Chondrocyte (in vitro differentiated cells): ENCODE measurements at regions not wholly inside any gene's neighbourhood (a gene's known extent, or its start where the extent isn't known, plus 50 kb on each side); places are given as distances from the start of the nearest gene placed in this dataset.

ENCODE experiments used
- DNase-seq: peaks from one replicate; pipeline ENCODE4 v3.0.0; 2021; ENCODE audit warnings: mixed read lengths, low spot score
- H3K27ac Mint-ChIP-seq: one replicate; pipeline ENCODE4 v1.8.0; 2021; ENCODE audit warnings: mild to moderate bottlenecking, moderate library complexity, mixed read lengths; ENCODE audit not compliant: unreplicated experiment
- H3K27me3 Mint-ChIP-seq: 2 replicates; pipeline ENCODE4 v1.8.0; 2021; ENCODE audit warnings: low read depth, mixed read lengths
- H3K36me3 Mint-ChIP-seq: 2 replicates; pipeline ENCODE4 v1.8.0; 2021; ENCODE audit warnings: low read depth, mixed read lengths
- H3K4me1 Mint-ChIP-seq: 2 replicates; pipeline ENCODE4 v1.8.0; 2021; ENCODE audit warnings: low read depth, mild to moderate bottlenecking, mixed read lengths
- H3K4me3 Mint-ChIP-seq: one replicate; pipeline ENCODE4 v1.8.0; 2021; ENCODE audit warnings: mild to moderate bottlenecking, moderate library complexity, mixed read lengths; ENCODE audit not compliant: unreplicated experiment
- H3K9me3 Mint-ChIP-seq: 2 replicates; pipeline ENCODE4 v1.8.0; 2021; ENCODE audit warnings: low read depth, mixed read lengths
- CTCF ChIP-seq: fragments of 200-600 bp; sonication (generic); IDR thresholded peaks from 2 replicates; pipeline ENCODE4 v1.5.0; 2021; ENCODE audit warnings: antibody characterized with exemption, mild to moderate bottlenecking, moderate library complexity

GRCh38 chr11:56885177-56885576, 103.5 kb upstream of the OR5AK2 start:
- H3K9me3 Mint-ChIP-seq = no peaks in the 10 kb centered on the region
- no peak overlapping the region for H3K27ac Mint-ChIP-seq
- H3K36me3 Mint-ChIP-seq = no peaks in the 10 kb centered on the region
- no peaks in the 10 kb centered on the region for H3K4me1 Mint-ChIP-seq
- no peak for DNase-seq
- H3K4me3 Mint-ChIP-seq = no peak overlapping the region
- H3K27me3 Mint-ChIP-seq = peaks cover 18% of the 10 kb centered on the region
- no peak for TF ChIP-seq CTCF

- TF ChIP-seq CTCF = no peak
- Mint-ChIP-seq H3K36me3 (no peaks in the 10 kb centered on the region), H3K9me3 (no peaks in the 10 kb centered on the region), H3K27me3 (peaks cover 18% of the 10 kb centered on the region), H3K4me3 (no peak overlapping the region), H3K4me1 (no peaks in the 10 kb centered on the region), H3K27ac (no peak overlapping the region)
- DNase-seq = no peak
Observed at GRCh38 chr11:56883371-56883987, 105.2 kb upstream of the OR5AK2 start.

- Mint-ChIP-seq H3K4me3 (no peak overlapping the region), H3K9me3 (no peaks in the 10 kb centered on the region), H3K27ac (no peak overlapping the region), H3K4me1 (no peaks in the 10 kb centered on the region), H3K36me3 (no peaks in the 10 kb centered on the region), H3K27me3 (peaks cover 9% of the 10 kb centered on the region)
- no peak for DNase-seq
- no peak for TF ChIP-seq CTCF
Observed at GRCh38 chr11:56876621-56877275, 112.0 kb upstream of the OR5AK2 start.

- Mint-ChIP-seq H3K36me3 (no peaks in the 10 kb centered on the region), H3K4me3 (no peak overlapping the region), H3K4me1 (no peaks in the 10 kb centered on the region), H3K27ac (no peak overlapping the region), H3K9me3 (no peaks in the 10 kb centered on the region), H3K27me3 (peaks cover 4% of the 10 kb centered on the region)
- DNase-seq = no peak
- TF ChIP-seq CTCF = no peak
Observed at GRCh38 chr11:56855217-56855616, 106.7 kb upstream of the OR9G4 start.

GRCh38 chr11:56852131-56852530, 103.6 kb upstream of the OR9G4 start:
- no peak for DNase-seq
- Mint-ChIP-seq H3K27ac (no peak overlapping the region), H3K27me3 (peaks cover 11% of the 10 kb centered on the region), H3K4me1 (no peaks in the 10 kb centered on the region), H3K4me3 (no peak overlapping the region), H3K36me3 (no peaks in the 10 kb centered on the region), H3K9me3 (no peaks in the 10 kb centered on the region)
- no peak for TF ChIP-seq CTCF
